Small intestine (tissue), 7 donors: ENCODE measurements at regions not wholly inside any gene's neighbourhood (a gene's known extent, or its start where the extent isn't known, plus 50 kb on each side); places are given as distances from the start of the nearest gene placed in this dataset.
"Not testable (repeated sequence)": the region's sequence is repeated elsewhere in the genome, so short reads cannot be mapped to it uniquely, and the experiment has no call there.

Experiments
- DNase-seq, 2 donors: peaks; one replicate each; pipeline versions ENCODE4 v3.0.0 to v3.0.0-alpha.2; 2013
- FAIRE-seq: peaks from 2 replicates; lab custom pipeline; 2012; peaks lifted over from hg19 to GRCh38; lab: Jason Lieb, UNC
- H3K27ac ChIP-seq, 3 donors: one replicate each; pipeline ENCODE4 v1.5.1; 2013; ENCODE audit warnings: low read length in 2 of 3, mild to moderate bottlenecking in 2 of 3, control low read depth in 1 of 3, inconsistent platforms in 1 of 3, low read depth in 1 of 3, moderate library complexity in 1 of 3
- H3K27me3 ChIP-seq, 3 donors: one replicate each; pipeline ENCODE4 v1.6.1; 2013; ENCODE audit warnings: low read length in 3 of 3, inconsistent platforms in 1 of 3; ENCODE audit not compliant: control insufficient read depth in 3 of 3, insufficient read depth in 3 of 3
- H3K36me3 ChIP-seq, 3 donors: one replicate each; pipeline ENCODE4 v1.6.1; 2013; ENCODE audit warnings: low read length in 3 of 3, inconsistent platforms in 1 of 3, low read depth in 1 of 3, mild to moderate bottlenecking in 1 of 3, moderate library complexity in 1 of 3; ENCODE audit not compliant: control insufficient read depth in 3 of 3, insufficient read depth in 2 of 3
- H3K4me1 ChIP-seq, 3 donors: one replicate each; pipeline ENCODE4 v1.6.1; 2013; ENCODE audit warnings: low read length in 2 of 3, inconsistent platforms in 1 of 3, low read depth in 1 of 3, mild to moderate bottlenecking in 1 of 3, moderate library complexity in 1 of 3; ENCODE audit not compliant: control insufficient read depth in 3 of 3, insufficient read depth in 2 of 3
- H3K4me3 ChIP-seq, 3 donors: one replicate each; pipeline ENCODE4 v1.5.1; 2013; ENCODE audit warnings: low read length in 3 of 3, control low read depth in 1 of 3, inconsistent platforms in 1 of 3, low read depth in 1 of 3, mild to moderate bottlenecking in 1 of 3, moderate library complexity in 1 of 3
- H3K9me3 ChIP-seq, 2 donors: one replicate each; pipeline ENCODE4 v1.6.1; 2013; ENCODE audit warnings: low read depth in 1 of 2, low read length in 1 of 2; ENCODE audit not compliant: control insufficient read depth in 2 of 2, insufficient read depth in 1 of 2
- WGBS, 3 donors: extraction: QIAGEN DNeasy Blood & Tissue Kit; methylation state at CpG; one replicate each; pipeline ENCODE4 v1.1.7; 2013; 5-methylcytosine and 5-hydroxymethylcytosine counted together
- donor health status: healthy with polysubstance abuse.
- donor health status: control.
- donor health status: control.
- donor health status: Bipolar disorder and iron deficiency.
- donor health status: healthy.

GRCh38 chr2:128519028-128519427 lies 200.4 kb upstream of the HS6ST1 start:
- not testable (repeated sequence) for H3K27me3 ChIP-seq, FAIRE-seq, H3K9me3 ChIP-seq, H3K36me3 ChIP-seq, H3K27ac ChIP-seq, DNase-seq, H3K4me1 ChIP-seq, H3K4me3 ChIP-seq
- WGBS, 3 donors: 85 to 90% (median 88%) methylated on average over 16 of the region's 16 CpGs

GRCh38 chr2:128519517-128520215 lies 201.0 kb upstream of the HS6ST1 start:
- Histone ChIP-seq H3K27me3 (no peaks in the 10 kb centered on the region), H3K9me3 (no peaks in the 10 kb centered on the region), H3K36me3 (no peaks in the 10 kb centered on the region), H3K4me1 (no peaks in the 10 kb centered on the region), H3K4me3 (no peak overlapping the region), H3K27ac (no peak overlapping the region)
- FAIRE-seq (no peak), DNase-seq (no peak)
- 85 to 95% (median 92%) methylated on average over 6 of the region's 6 CpGs for WGBS, 3 donors

GRCh38 chr2:128520340-128520739 lies 201.7 kb upstream of the HS6ST1 start:
- WGBS, 3 donors: 67 to 83% (median 81%) methylated on average over 4 of the region's 4 CpGs
- DNase-seq (no peak), FAIRE-seq (no peak)
- H3K4me1 ChIP-seq: no peaks in the 10 kb centered on the region
- no peak overlapping the region for H3K27ac ChIP-seq
- no peak overlapping the region for H3K4me3 ChIP-seq
- H3K36me3 ChIP-seq: no peaks in the 10 kb centered on the region
- H3K27me3 ChIP-seq: no peaks in the 10 kb centered on the region
- no peaks in the 10 kb centered on the region for H3K9me3 ChIP-seq

GRCh38 chr2:128520791-128521190 lies 202.1 kb upstream of the HS6ST1 start:
- Histone ChIP-seq H3K9me3 (no peaks in the 10 kb centered on the region), H3K36me3 (no peaks in the 10 kb centered on the region), H3K27me3 (no peaks in the 10 kb centered on the region), H3K27ac (no peak overlapping the region), H3K4me1 (no peaks in the 10 kb centered on the region), H3K4me3 (no peak overlapping the region)
- DNase-seq (no peak), FAIRE-seq (no peak)
- 61 to 83% (median 62%) methylated on average over 9 of the region's 9 CpGs for WGBS, 3 donors

GRCh38 chr2:128521482-128521881 lies 202.8 kb upstream of the HS6ST1 start:
- Histone ChIP-seq H3K36me3 (no peaks in the 10 kb centered on the region), H3K27ac (no peak overlapping the region), H3K27me3 (no peaks in the 10 kb centered on the region), H3K4me1 (no peaks in the 10 kb centered on the region), H3K9me3 (no peaks in the 10 kb centered on the region), H3K4me3 (no peak overlapping the region)
- 86 to 90% (median 89%) methylated on average over 4 of the region's 4 CpGs for WGBS, 3 donors
- no peak for FAIRE-seq
- no peak for DNase-seq

- Histone ChIP-seq H3K36me3 (no peaks in the 10 kb centered on the region), H3K9me3 (no peaks in the 10 kb centered on the region), H3K4me1 (no peaks in the 10 kb centered on the region), H3K27me3 (no peaks in the 10 kb centered on the region), H3K4me3 (no peak overlapping the region), H3K27ac (no peak overlapping the region)
- FAIRE-seq: no peak
- WGBS, 3 donors: 70 to 89% (median 88%) methylated on average over 7 of the region's 7 CpGs
- no peak for DNase-seq
These were observed 204.2 kb upstream of the HS6ST1 start for GRCh38 chr2:128522829-128523228.

- H3K27me3 ChIP-seq: no peaks in the 10 kb centered on the region
- no peak overlapping the region for H3K27ac ChIP-seq
- WGBS, 3 donors: 52 to 68% (median 54%) methylated on average over 4 of the region's 4 CpGs
- no peak for FAIRE-seq
- no peaks in the 10 kb centered on the region for H3K4me1 ChIP-seq
- no peaks in the 10 kb centered on the region for H3K9me3 ChIP-seq
- H3K36me3 ChIP-seq: no peaks in the 10 kb centered on the region
- DNase-seq: no peak
- H3K4me3 ChIP-seq: no peak overlapping the region
These were observed 204.8 kb upstream of the HS6ST1 start for GRCh38 chr2:128523457-128523856.

- 75 to 85% (median 78%) methylated on average over 6 of the region's 6 CpGs for WGBS, 3 donors
- no peaks in the 10 kb centered on the region for H3K4me1 ChIP-seq
- FAIRE-seq: no peak
These were observed 205.5 kb upstream of the HS6ST1 start for GRCh38 chr2:128524183-128524582.

GRCh38 chr2:128525653-128526052 lies 207.0 kb upstream of the HS6ST1 start:
- no peaks in the 10 kb centered on the region for H3K4me1 ChIP-seq
- FAIRE-seq: no peak
- no peaks in the 10 kb centered on the region for H3K36me3 ChIP-seq
- H3K9me3 ChIP-seq: no peaks in the 10 kb centered on the region
- H3K27ac ChIP-seq: no peak overlapping the region
- no peaks in the 10 kb centered on the region for H3K27me3 ChIP-seq
- H3K4me3 ChIP-seq: no peak overlapping the region
- WGBS, 3 donors: 72 to 84% (median 75%) methylated on average over 3 to 6 of the region's 6 CpGs
- no peak for DNase-seq

More at GRCh38 chr2:128524183-128524582, 205.5 kb upstream of the HS6ST1 start:
- Histone ChIP-seq H3K9me3 (no peaks in the 10 kb centered on the region), H3K27ac (no peak overlapping the region), H3K36me3 (no peaks in the 10 kb centered on the region), H3K27me3 (no peaks in the 10 kb centered on the region), H3K4me3 (no peak overlapping the region)
- no peak for DNase-seq
